ENCODE measurements at regions not wholly inside any gene's neighbourhood (a gene's known extent, or its start where the extent isn't known, plus 50 kb on each side); places are given as distances from the start of the nearest gene placed in this dataset.
"Not testable (repeated sequence)": the region's sequence is repeated elsewhere in the genome, so short reads cannot be mapped to it uniquely, and the experiment has no call there.

- DNase-seq (ENCODE audit: low read depth): peak; percentile 75
Measured at GRCh38 chr11:16605894-16606783, 132.3 kb upstream of the C11orf58 start.

- DNase-seq (ENCODE audit: low read depth): no peak
Measured at GRCh38 chr11:16605389-16605893, 133.0 kb upstream of the C11orf58 start.

- no peak for DNase-seq (ENCODE audit: low read depth)
Measured at GRCh38 chr11:16604794-16605388, 133.6 kb upstream of the C11orf58 start.

GRCh38 chr11:16603890-16604793 lies 134.3 kb upstream of the C11orf58 start:
- DNase-seq (ENCODE audit: low read depth): no peak

GRCh38 chr11:16603245-16603644 lies 135.2 kb upstream of the C11orf58 start:
- no peak for DNase-seq (ENCODE audit: low read depth)

- DNase-seq (ENCODE audit: low read depth): no peak
Measured at GRCh38 chr11:16598906-16599305, 139.5 kb upstream of the C11orf58 start.

GRCh38 chr11:16598032-16598431 lies 140.4 kb upstream of the C11orf58 start:
- DNase-seq (ENCODE audit: low read depth): no peak

GRCh38 chr11:16596231-16596630 lies 142.2 kb upstream of the C11orf58 start:
- DNase-seq (ENCODE audit: low read depth): no peak

- DNase-seq (ENCODE audit: low read depth): no peak
Measured at GRCh38 chr11:16591157-16591556, 147.3 kb upstream of the C11orf58 start.

GRCh38 chr11:16587670-16588069 lies 150.8 kb upstream of the C11orf58 start:
- no peak for DNase-seq (ENCODE audit: low read depth)

GRCh38 chr11:16584569-16584968 lies 153.9 kb upstream of the C11orf58 start:
- DNase-seq (ENCODE audit: low read depth): no peak

GRCh38 chr11:16581078-16581477 lies 157.4 kb upstream of the C11orf58 start:
- DNase-seq (ENCODE audit: low read depth): not testable (repeated sequence)

- DNase-seq (ENCODE audit: low read depth): no peak
Measured at GRCh38 chr11:16577490-16577889, 161.0 kb upstream of the C11orf58 start.

- not testable (repeated sequence) for DNase-seq (ENCODE audit: low read depth)
Measured at GRCh38 chr11:16574889-16575288, 163.6 kb upstream of the C11orf58 start.

- DNase-seq (ENCODE audit: low read depth): no peak
Measured at GRCh38 chr11:16572945-16573344, 165.5 kb upstream of the C11orf58 start.

- no peak for DNase-seq (ENCODE audit: low read depth)
Measured at GRCh38 chr11:16561150-16561549, 177.3 kb upstream of the C11orf58 start.

- DNase-seq (ENCODE audit: low read depth): no peak
Measured at GRCh38 chr11:16558494-16558893, 180.0 kb upstream of the C11orf58 start.

- DNase-seq (ENCODE audit: low read depth): no peak
Measured at GRCh38 chr11:16555956-16556355, 182.5 kb upstream of the C11orf58 start.

- no peak for DNase-seq (ENCODE audit: low read depth)
Measured at GRCh38 chr11:16554361-16554760, 184.1 kb upstream of the C11orf58 start.

GRCh38 chr11:16547879-16548278 lies 190.6 kb upstream of the C11orf58 start:
- no peak for DNase-seq (ENCODE audit: low read depth)

- no peak for DNase-seq (ENCODE audit: low read depth)
Measured at GRCh38 chr11:16543642-16544041, 187.3 kb upstream of the SOX6 start.

GRCh38 chr11:16542353-16542752 lies 186.0 kb upstream of the SOX6 start:
- no peak for DNase-seq (ENCODE audit: low read depth)
